H9 (cell line): ENCODE measurements at regions not wholly inside any gene's neighbourhood (a gene's known extent, or its start where the extent isn't known, plus 50 kb on each side); places are given as distances from the start of the nearest gene placed in this dataset.

ENCODE experiments used
- DNase-seq: peaks from one replicate; pipeline ENCODE4 v3.0.0-alpha.2; 2017
- H2AFZ ChIP-seq: one replicate; pipeline ENCODE4 v1.6.1; 2013; ENCODE audit warnings: mild to moderate bottlenecking, low read length, control low read depth, moderate library complexity
- H2AK5ac ChIP-seq: 2 replicates; pipeline ENCODE4 v1.6.1; 2013; ENCODE audit warnings: low read length, control low read depth, mixed read lengths; ENCODE audit not compliant: insufficient read length
- H2BK120ac ChIP-seq: one replicate; pipeline ENCODE4 v1.6.1; 2013; ENCODE audit warnings: low read depth, mild to moderate bottlenecking, low read length, control low read depth, inconsistent platforms; ENCODE audit not compliant: poor library complexity, severe bottlenecking
- H2BK12ac ChIP-seq: 2 replicates; pipeline ENCODE4 v1.6.1; 2013; ENCODE audit warnings: low read length, control low read depth, mixed read lengths, low read depth; ENCODE audit not compliant: insufficient read length
- H2BK15ac ChIP-seq: 2 replicates; pipeline ENCODE4 v1.6.1; 2013; ENCODE audit warnings: low read depth, low read length, control low read depth
- H2BK20ac ChIP-seq: one replicate; pipeline ENCODE4 v1.6.1; 2013; ENCODE audit warnings: low read depth, mild to moderate bottlenecking, low read length, control low read depth, inconsistent platforms; ENCODE audit not compliant: poor library complexity, severe bottlenecking
- H2BK5ac ChIP-seq: 2 replicates; pipeline ENCODE4 v1.6.1; 2013; ENCODE audit warnings: low read length, control low read depth, mixed read lengths; ENCODE audit not compliant: insufficient read length
- H3K14ac ChIP-seq: 2 replicates; pipeline ENCODE4 v1.6.1; 2013; ENCODE audit warnings: low read length, control low read depth; ENCODE audit not compliant: insufficient read depth
- H3K18ac ChIP-seq: 2 replicates; pipeline ENCODE4 v1.6.1; 2013; ENCODE audit warnings: low read depth, mild to moderate bottlenecking, mixed read lengths, low read length, control low read depth; ENCODE audit not compliant: insufficient read length
- H3K23ac ChIP-seq: 2 replicates; pipeline ENCODE4 v1.6.1; 2013; ENCODE audit warnings: low read length, control low read depth, mixed read lengths, low read depth; ENCODE audit not compliant: insufficient read length
- H3K23me2 ChIP-seq: 2 replicates; pipeline ENCODE4 v1.6.1; 2013; ENCODE audit warnings: low read depth, mild to moderate bottlenecking, mixed read lengths, low read length, control low read depth; ENCODE audit not compliant: insufficient read length, poor library complexity, severe bottlenecking
- H3K27ac ChIP-seq: 2 replicates; pipeline ENCODE4 v1.5.1; 2013; ENCODE audit warnings: low read length, control low read depth, mixed read lengths, low read depth; ENCODE audit not compliant: insufficient read length
- H3K27me3 ChIP-seq: 2 replicates; pipeline ENCODE4 v1.6.1; 2013; ENCODE audit warnings: low read length, control low read depth, inconsistent platforms; ENCODE audit not compliant: insufficient read depth
- H3K4ac ChIP-seq: 2 replicates; pipeline ENCODE4 v1.6.1; 2013; ENCODE audit warnings: low read depth, mild to moderate bottlenecking, control low read depth, inconsistent platforms, low read length, moderate library complexity
- H3K4me1 ChIP-seq: 2 replicates; pipeline ENCODE4 v1.6.1; 2013; ENCODE audit warnings: low read length, control low read depth, inconsistent platforms; ENCODE audit not compliant: insufficient read depth
- H3K4me2 ChIP-seq: 2 replicates; pipeline ENCODE4 v1.6.1; 2013; ENCODE audit warnings: low read length, control low read depth, mixed read lengths; ENCODE audit not compliant: insufficient read length, insufficient read depth
- H3K56ac ChIP-seq: 2 replicates; pipeline ENCODE4 v1.6.1; 2013; ENCODE audit warnings: low read depth, mild to moderate bottlenecking, mixed read lengths, low read length, control low read depth; ENCODE audit not compliant: insufficient read length
- H3K79me1 ChIP-seq: 2 replicates; pipeline ENCODE4 v1.6.1; 2013; ENCODE audit warnings: low read depth, mild to moderate bottlenecking, moderate library complexity, low read length, control low read depth, inconsistent platforms; ENCODE audit not compliant: insufficient read depth, poor library complexity, severe bottlenecking
- H3K79me2 ChIP-seq: 2 replicates; pipeline ENCODE4 v1.6.1; 2013; ENCODE audit warnings: low read length, control low read depth, inconsistent platforms; ENCODE audit not compliant: insufficient read depth
- H3K9ac ChIP-seq: 2 replicates; pipeline ENCODE4 v1.6.1; 2013; ENCODE audit warnings: low read length, control low read depth, mixed read lengths; ENCODE audit not compliant: insufficient read length; ENCODE audit errors: extremely low read depth
- H3K9me3 ChIP-seq: one replicate; pipeline ENCODE4 v1.6.1; 2013; ENCODE audit warnings: low read depth, low read length, inconsistent platforms; ENCODE audit not compliant: control insufficient read depth
- H3T11ph ChIP-seq: one replicate; pipeline ENCODE4 v1.6.1; 2013; ENCODE audit warnings: mild to moderate bottlenecking, low read length, control low read depth, inconsistent platforms
- H4K20me1 ChIP-seq: one replicate; pipeline ENCODE4 v1.6.1; 2013; ENCODE audit not compliant: control insufficient read depth, insufficient read length, insufficient read depth
- H4K5ac ChIP-seq: 2 replicates; pipeline ENCODE4 v1.6.1; 2013; ENCODE audit warnings: low read depth, mild to moderate bottlenecking, mixed read lengths, low read length, control low read depth; ENCODE audit not compliant: insufficient read length
- H4K8ac ChIP-seq: replicated peaks from 2 replicates; pipeline ENCODE4 v1.6.1; 2013; ENCODE audit warnings: low read length, control low read depth, mixed read lengths, low read depth; ENCODE audit not compliant: insufficient read length
- H4K91ac ChIP-seq: 2 replicates; pipeline ENCODE4 v1.6.1; 2013; ENCODE audit warnings: low read depth, mild to moderate bottlenecking, moderate library complexity, mixed read lengths, low read length, control low read depth; ENCODE audit not compliant: insufficient read length
- H3K27ac Mint-ChIP-seq, 3 experiments: 2 replicates in 2 of 3; 3 replicates in 1 of 3; pipeline ENCODE4 v1.8.0; 2020 to 2021; ENCODE audit warnings: mixed read lengths in 3 of 3, mild to moderate bottlenecking in 1 of 3, moderate library complexity in 1 of 3
- H3K27me3 Mint-ChIP-seq: 2 replicates; pipeline ENCODE4 v1.8.0; 2021; ENCODE audit warnings: low read depth, mild to moderate bottlenecking, moderate library complexity, mixed read lengths
- H3K36me3 Mint-ChIP-seq, 3 experiments: 2 replicates in 2 of 3; 3 replicates in 1 of 3; pipeline ENCODE4 v1.8.0; 2020 to 2021; ENCODE audit warnings: low read depth in 3 of 3, mixed read lengths in 3 of 3; ENCODE audit not compliant: insufficient read depth in 1 of 3
- H3K4me1 Mint-ChIP-seq, 2 experiments: 2 replicates each; pipeline ENCODE4 v1.8.0; 2020; ENCODE audit warnings: mixed read lengths in 2 of 2
- H3K4me3 Mint-ChIP-seq, 2 experiments: 2 replicates in 1 of 2; 3 replicates in 1 of 2; pipeline ENCODE4 v1.8.0; 2020 to 2021; ENCODE audit warnings: mild to moderate bottlenecking in 2 of 2, mixed read lengths in 2 of 2, moderate library complexity in 1 of 2
- H3K9me3 Mint-ChIP-seq, 2 experiments: 2 replicates in 1 of 2; 3 replicates in 1 of 2; pipeline ENCODE4 v1.8.0; 2020; ENCODE audit warnings: mild to moderate bottlenecking in 2 of 2, mixed read lengths in 2 of 2, moderate library complexity in 1 of 2
- CTCF ChIP-seq: fragments of 200-600 bp; sonication (generic); conservative IDR thresholded peaks from 3 replicates; pipeline ENCODE4 v1.8.0; 2021; ENCODE audit warnings: antibody characterized with exemption, mild to moderate bottlenecking
- WGBS: extraction: QIAGEN DNeasy Blood & Tissue Kit; methylation state at CpG from one replicate; pipeline ENCODE4 v1.1.7; 2013; ENCODE audit warnings: missing lambda C conversion rate, low lambda C conversion rate, mixed read lengths; ENCODE audit not compliant: insufficient read length; ENCODE audit errors: extremely low coverage; 5-methylcytosine and 5-hydroxymethylcytosine counted together

- H3K27ac ChIP-seq: no peak overlapping the region
- H3K4me1 ChIP-seq: no peaks in the 10 kb centered on the region
- TF ChIP-seq CTCF: no peak
- H3K79me2 ChIP-seq: no peaks in the 10 kb centered on the region
- no peak overlapping the region for H2BK5ac ChIP-seq
- H2BK120ac ChIP-seq: no peak overlapping the region
- Mint-ChIP-seq H3K4me1 (peaks cover 0 to 4% of the 10 kb centered on the region in 2 experiments; a peak in 2 of 4 replicates), H3K27ac (no peak overlapping the region), H3K36me3 (no peaks in the 10 kb centered on the region), H3K27me3 (no peaks in the 10 kb centered on the region), H3K9me3 (peaks cover 0 to 3% of the 10 kb centered on the region in 2 experiments; a peak in 2 of 5 replicates), H3K4me3 (no peak overlapping the region)
- no peak overlapping the region for H4K5ac ChIP-seq
- no peak overlapping the region for H2BK12ac ChIP-seq
- H3K79me1 ChIP-seq: no peaks in the 10 kb centered on the region
- no peak overlapping the region for H3K4ac ChIP-seq
- no peak overlapping the region for H3K23ac ChIP-seq
- no peak overlapping the region for H2BK20ac ChIP-seq
- no peak overlapping the region for H3K18ac ChIP-seq
- no peaks in the 10 kb centered on the region for H4K20me1 ChIP-seq
- H3T11ph ChIP-seq: no peak overlapping the region
- no peaks in the 10 kb centered on the region for H3K9me3 ChIP-seq
- no peak overlapping the region for H3K9ac ChIP-seq
- no peak overlapping the region for H4K8ac ChIP-seq
- H3K56ac ChIP-seq: no peak overlapping the region
- WGBS: no CpG with 5 or more reads among the region's 5 CpGs
- no peak overlapping the region for H2AFZ ChIP-seq
- H2BK15ac ChIP-seq: no peak overlapping the region
- no peak for DNase-seq
- H3K14ac ChIP-seq: no peak overlapping the region
- H3K27me3 ChIP-seq: no peaks in the 10 kb centered on the region
- no peak overlapping the region for H4K91ac ChIP-seq
- H3K23me2 ChIP-seq: no peaks in the 10 kb centered on the region
- H2AK5ac ChIP-seq: no peak overlapping the region
- H3K4me2 ChIP-seq: no peak overlapping the region
These were observed 649.1 kb upstream of the SLC10A2 start for GRCh38 chr13:103715335-103715734.
